Esophagus squamous epithelium (tissue), 5 donors: ENCODE measurements at regions not wholly inside any gene's neighbourhood (a gene's known extent, or its start where the extent isn't known, plus 50 kb on each side); places are given as distances from the start of the nearest gene placed in this dataset.

Experiments
- DNase-seq: peaks from one replicate; lab custom pipeline; 2025; lab: John Stamatoyannopoulos, UW
- H3K27ac ChIP-seq, 4 donors: fragments of 200-600 bp; sonication (generic); one replicate each; pipeline ENCODE4 v1.5.1; 2016 to 2019; ENCODE audit warnings: mild to moderate bottlenecking in 1 of 4
- H3K27me3 ChIP-seq, 4 donors: fragments of 200-600 bp; sonication (generic); 1 replicate in 3 of 4; 2 replicates in 1 of 4; pipeline versions ENCODE4 v1.5.1 to v1.6.0; 2017 to 2021; ENCODE audit warnings: antibody characterized with exemption in 1 of 4
- H3K36me3 ChIP-seq, 3 donors: fragments of 200-600 bp; sonication (generic); one replicate each; pipeline ENCODE4 v1.5.1; 2016 to 2019
- H3K4me1 ChIP-seq, 3 donors: fragments of 200-600 bp; sonication (generic); one replicate each; pipeline ENCODE4 v1.5.1; 2017 to 2019
- H3K4me3 ChIP-seq, 4 donors: fragments of 200-600 bp; sonication (generic); 1 replicate in 3 of 4; 2 replicates in 1 of 4; pipeline ENCODE4 v1.5.1; 2016 to 2019; ENCODE audit warnings: mild to moderate bottlenecking in 2 of 4, moderate library complexity in 1 of 4
- H3K9me3 ChIP-seq, 3 donors: fragments of 200-600 bp; sonication (generic); one replicate each; pipeline ENCODE4 v1.5.1; 2016 to 2019
- CTCF ChIP-seq, 6 experiments: fragments of 450-650 bp in 4 of 6; fragments of 200-600 bp in 2 of 6; sonication (generic) in 2 of 6; IDR thresholded peaks; one replicate each; pipeline ENCODE4 v1.5.1; 2016 to 2019; ENCODE audit warnings: antibody characterized with exemption in 6 of 6, mild to moderate bottlenecking in 4 of 6, moderate library complexity in 4 of 6
- POLR2A ChIP-seq, 4 donors: fragments of 450-650 bp; IDR thresholded peaks; one replicate each; pipeline ENCODE4 v1.6.1; 2017; ENCODE audit warnings: antibody characterized with exemption in 4 of 4, mild to moderate bottlenecking in 4 of 4, moderate library complexity in 3 of 4
- WGBS, 2 donors: methylation state at CpG; one replicate each; pipeline ENCODE4 v1.1.5; 2018; 5-methylcytosine and 5-hydroxymethylcytosine counted together
- intact Hi-C: fragments of 100-400 bp; cut with DNase I; formaldehyde crosslinking; loops from one replicate; pipeline ENCODE4 v1.15.0; 2022
- donor health status: DM: yes; HTN: yes; CAD: no.

GRCh38 chr18:33957707-33958106, 267.0 kb downstream of the NOL4 start:
- TF ChIP-seq CTCF (IDR thresholded peaks at IDR 0.05) (no peak), POLR2A (IDR thresholded peaks at IDR 0.05) (no peak)
- no peaks in the 10 kb centered on the region for H3K36me3 ChIP-seq
- no peak overlapping the region for H3K27ac ChIP-seq
- no peak overlapping the region for H3K4me3 ChIP-seq
- no peaks in the 10 kb centered on the region for H3K9me3 ChIP-seq
- no peaks in the 10 kb centered on the region for H3K4me1 ChIP-seq
- no peaks in the 10 kb centered on the region for H3K27me3 ChIP-seq
- DNase-seq, result no peak
- WGBS, 2 donors, result 38 to 40% methylated on average over 5 of the region's 5 CpGs
- intact Hi-C loops, result no loop called here

GRCh38 chr18:33951031-33951430, 273.7 kb downstream of the NOL4 start:
- DNase-seq, result no peak
- no peaks in the 10 kb centered on the region for H3K4me1 ChIP-seq
- H3K27me3 ChIP-seq, result no peaks in the 10 kb centered on the region
- no peaks in the 10 kb centered on the region for H3K36me3 ChIP-seq
- H3K4me3 ChIP-seq, result no peak overlapping the region
- 54 to 58% methylated on average over 1 of the region's 1 CpG for WGBS, 2 donors
- no peak overlapping the region for H3K27ac ChIP-seq
- TF ChIP-seq CTCF (IDR thresholded peaks at IDR 0.05) (no peak), POLR2A (IDR thresholded peaks at IDR 0.05) (no peak)
- H3K9me3 ChIP-seq, result no peaks in the 10 kb centered on the region
- intact Hi-C loops, result no loop called here

GRCh38 chr18:33946336-33946735, 278.4 kb downstream of the NOL4 start:
- no peak for DNase-seq
- Histone ChIP-seq H3K36me3 (no peaks in the 10 kb centered on the region), H3K27ac (no peak overlapping the region), H3K27me3 (no peaks in the 10 kb centered on the region), H3K4me1 (no peaks in the 10 kb centered on the region), H3K9me3 (no peaks in the 10 kb centered on the region), H3K4me3 (no peak overlapping the region)
- TF ChIP-seq POLR2A (IDR thresholded peaks at IDR 0.05), result no peak
- TF ChIP-seq CTCF (IDR thresholded peaks at IDR 0.05), result no peak
- 72 to 77% methylated on average over 1 of the region's 1 CpG for WGBS, 2 donors
- intact Hi-C loops, result no loop called here

- Histone ChIP-seq H3K27me3 (no peaks in the 10 kb centered on the region), H3K4me3 (no peak overlapping the region), H3K9me3 (no peaks in the 10 kb centered on the region), H3K27ac (no peak overlapping the region), H3K4me1 (no peaks in the 10 kb centered on the region), H3K36me3 (no peaks in the 10 kb centered on the region)
- no peak for DNase-seq
- TF ChIP-seq CTCF (IDR thresholded peaks at IDR 0.05) (no peak), POLR2A (IDR thresholded peaks at IDR 0.05) (no peak)
- intact Hi-C loops, result no loop called here
Observed at GRCh38 chr18:33944493-33944892, 280.2 kb downstream of the NOL4 start.

- H3K36me3 ChIP-seq, result no peaks in the 10 kb centered on the region
- H3K9me3 ChIP-seq, result no peaks in the 10 kb centered on the region
- H3K4me1 ChIP-seq, result no peaks in the 10 kb centered on the region
- intact Hi-C loops, result loop anchor here (10.0 kb wide), 1 partner anchor 63 kb away; no protein-coding TSS in a partner anchor
- no peak for DNase-seq
- H3K27ac ChIP-seq, result no peak overlapping the region
- H3K27me3 ChIP-seq, result no peaks in the 10 kb centered on the region
- no peak overlapping the region for H3K4me3 ChIP-seq
- TF ChIP-seq POLR2A (IDR thresholded peaks at IDR 0.05) (no peak), CTCF (IDR thresholded peaks at IDR 0.05) (no peak)
Observed at GRCh38 chr18:33937270-33937816, 287.4 kb downstream of the NOL4 start.
